ENCODE measurements at regions not wholly inside any gene's neighbourhood (a gene's known extent, or its start where the extent isn't known, plus 50 kb on each side); places are given as distances from the start of the nearest gene placed in this dataset.

- TF ChIP-seq, protein P1, sequence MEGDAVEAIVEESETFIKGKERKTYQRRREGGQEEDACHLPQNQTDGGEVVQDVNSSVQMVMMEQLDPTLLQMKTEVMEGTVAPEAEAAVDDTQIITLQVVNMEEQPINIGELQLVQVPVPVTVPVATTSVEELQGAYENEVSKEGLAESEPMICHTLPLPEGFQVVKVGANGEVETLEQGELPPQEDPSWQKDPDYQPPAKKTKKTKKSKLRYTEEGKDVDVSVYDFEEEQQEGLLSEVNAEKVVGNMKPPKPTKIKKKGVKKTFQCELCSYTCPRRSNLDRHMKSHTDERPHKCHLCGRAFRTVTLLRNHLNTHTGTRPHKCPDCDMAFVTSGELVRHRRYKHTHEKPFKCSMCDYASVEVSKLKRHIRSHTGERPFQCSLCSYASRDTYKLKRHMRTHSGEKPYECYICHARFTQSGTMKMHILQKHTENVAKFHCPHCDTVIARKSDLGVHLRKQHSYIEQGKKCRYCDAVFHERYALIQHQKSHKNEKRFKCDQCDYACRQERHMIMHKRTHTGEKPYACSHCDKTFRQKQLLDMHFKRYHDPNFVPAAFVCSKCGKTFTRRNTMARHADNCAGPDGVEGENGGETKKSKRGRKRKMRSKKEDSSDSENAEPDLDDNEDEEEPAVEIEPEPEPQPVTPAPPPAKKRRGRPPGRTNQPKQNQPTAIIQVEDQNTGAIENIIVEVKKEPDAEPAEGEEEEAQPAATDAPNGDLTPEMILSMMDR (IDR thresholded peaks at IDR 0.05), result no peak
- no peak for TF ChIP-seq POLR2A (IDR thresholded peaks at IDR 0.05)
These were observed 97.3 kb upstream of the FBN2 start for GRCh38 chr5:128635379-128635778.
